IMR-90 (cell line): ENCODE measurements at regions not wholly inside any gene's neighbourhood (a gene's known extent, or its start where the extent isn't known, plus 50 kb on each side); places are given as distances from the start of the nearest gene placed in this dataset.

Source experiments
- ATAC-seq: fragments of 200-7000 bp; cut with Tn5 transposase; 2 replicates; pipeline ENCODE4 v1.9.1; 2020; ENCODE audit warnings: low read depth, mild to moderate bottlenecking, moderate library complexity
- BruUV-seq: library from RNA; stranded (reverse); fragments of 400-500 nt; replicated peaks from 2 replicates; lab custom pipeline; 2021; lab: Mats Ljungman, UMichigan
- CTCF ChIA-PET: fragments of 300-600 bp; formaldehyde crosslinking; extraction: SDS; loops from one replicate; lab custom pipeline; 2021; ENCODE audit warnings: antibody characterized with exemption; lab: Yijun Ruan, JAX
- POLR2A ChIA-PET: fragments of 300-600 bp; sonication (Branson Sonifier 250); formaldehyde crosslinking; loops from one replicate; lab custom pipeline; 2022; ENCODE audit warnings: antibody characterized with exemption; ENCODE audit not compliant: unreplicated experiment; lab: Charles Lee
- DNase-seq: peaks from one replicate; pipeline ENCODE4 v3.0.0; 2013
- H2AFZ ChIP-seq: replicated peaks from 2 replicates; pipeline ENCODE3; 2013; ENCODE audit warnings: low read length, mild to moderate bottlenecking; ENCODE audit not compliant: poor library complexity
- H2AK5ac ChIP-seq: 2 replicates; pipeline ENCODE4 v1.6.1; 2013; ENCODE audit warnings: low read depth, low read length, inconsistent platforms
- H2AK9ac ChIP-seq: replicated peaks from 2 replicates; pipeline ENCODE3; 2013; ENCODE audit warnings: mild to moderate bottlenecking, low read depth, low read length, moderate library complexity; ENCODE audit not compliant: poor library complexity
- H2BK120ac ChIP-seq: 2 replicates; pipeline ENCODE4 v1.6.1; 2013; ENCODE audit warnings: low read depth, low read length, inconsistent platforms
- H2BK15ac ChIP-seq: 3 replicates; pipeline ENCODE4 v1.6.1; 2013; ENCODE audit warnings: low read depth, low read length, inconsistent platforms
- H2BK20ac ChIP-seq: 2 replicates; pipeline ENCODE4 v1.6.1; 2013; ENCODE audit warnings: low read depth, mild to moderate bottlenecking, inconsistent platforms, low read length, moderate library complexity
- H2BK5ac ChIP-seq: 2 replicates; pipeline ENCODE4 v1.6.1; 2013; ENCODE audit warnings: mild to moderate bottlenecking, low read depth, low read length, inconsistent platforms; ENCODE audit not compliant: poor library complexity, severe bottlenecking
- H3K14ac ChIP-seq: replicated peaks from 2 replicates; pipeline ENCODE4 v1.6.1; 2013; ENCODE audit warnings: low read depth, low read length, inconsistent platforms
- H3K18ac ChIP-seq: 2 replicates; pipeline ENCODE4 v1.6.1; 2013; ENCODE audit warnings: low read depth, low read length, control low read depth
- H3K23ac ChIP-seq: 2 replicates; pipeline ENCODE4 v1.6.1; 2013; ENCODE audit warnings: low read depth, low read length, inconsistent platforms
- H3K27ac ChIP-seq: 2 replicates; pipeline ENCODE4 v1.5.1; 2013; ENCODE audit warnings: mild to moderate bottlenecking, control low read depth, low read length; ENCODE audit not compliant: insufficient read depth
- H3K27me3 ChIP-seq: 2 replicates; pipeline ENCODE4 v1.6.1; 2013; ENCODE audit warnings: low read length; ENCODE audit not compliant: control insufficient read depth, insufficient read depth
- H3K36me3 ChIP-seq: 2 replicates; pipeline ENCODE4 v1.6.1; 2013; ENCODE audit warnings: low read length, mixed read lengths; ENCODE audit not compliant: control insufficient read depth, insufficient read depth
- H3K4ac ChIP-seq: 2 replicates; pipeline ENCODE4 v1.6.1; 2013; ENCODE audit warnings: low read depth, low read length, inconsistent platforms
- H3K4me1 ChIP-seq: 2 replicates; pipeline ENCODE4 v1.6.1; 2013; ENCODE audit warnings: low read length, mixed read lengths; ENCODE audit not compliant: control insufficient read depth, insufficient read depth
- H3K4me2 ChIP-seq: 2 replicates; pipeline ENCODE4 v1.6.1; 2013; ENCODE audit warnings: low read depth, mild to moderate bottlenecking, control low read depth, low read length, moderate library complexity
- H3K4me3 ChIP-seq: 2 replicates; pipeline ENCODE4 v1.5.1; 2013; ENCODE audit warnings: low read depth, mild to moderate bottlenecking, control low read depth, low read length, moderate library complexity; ENCODE audit not compliant: insufficient read depth
- H3K56ac ChIP-seq: 2 replicates; pipeline ENCODE4 v1.6.1; 2013; ENCODE audit warnings: low read length, inconsistent platforms; ENCODE audit not compliant: insufficient read depth; ENCODE audit errors: extremely low read depth
- H3K79me1 ChIP-seq, 2 experiments: 2 replicates each; pipeline ENCODE4 v1.6.1; 2013; ENCODE audit warnings: low read length in 2 of 2, inconsistent platforms in 1 of 2, low read depth in 1 of 2
- H3K9ac ChIP-seq: 2 replicates; pipeline ENCODE4 v1.6.1; 2013; ENCODE audit warnings: low read depth, low read length, control low read depth
- H3K9me1 ChIP-seq: 2 replicates; pipeline ENCODE4 v1.6.1; 2013; ENCODE audit warnings: low read length, inconsistent platforms; ENCODE audit not compliant: insufficient read depth
- H3K9me3 ChIP-seq: 2 replicates; pipeline ENCODE4 v1.6.1; 2013; ENCODE audit warnings: low read length; ENCODE audit not compliant: control insufficient read depth, insufficient read depth
- H4K20me1 ChIP-seq: 2 replicates; pipeline ENCODE4 v1.6.1; 2013; ENCODE audit warnings: low read length, inconsistent platforms; ENCODE audit not compliant: insufficient read depth
- H4K5ac ChIP-seq: 2 replicates; pipeline ENCODE4 v1.6.1; 2013; ENCODE audit warnings: mild to moderate bottlenecking, low read depth, low read length, control low read depth
- H4K8ac ChIP-seq, 2 experiments: 2 replicates each; pipeline ENCODE4 v1.6.1; 2013; ENCODE audit warnings: low read depth in 2 of 2, low read length in 2 of 2, control low read depth in 1 of 2, inconsistent platforms in 1 of 2
- H4K91ac ChIP-seq: 2 replicates; pipeline ENCODE4 v1.6.1; 2013; ENCODE audit warnings: low read depth, low read length, inconsistent platforms; ENCODE audit not compliant: insufficient read depth
- BHLHE40 ChIP-seq: fragments of 150-350 bp; IDR thresholded peaks from 2 replicates; pipeline ENCODE4 v1.6.1; 2016; ENCODE audit warnings: mild to moderate bottlenecking, low read depth, low read length
- CEBPB ChIP-seq: IDR thresholded peaks from 2 replicates; pipeline ENCODE4 v1.6.1; 2012; ENCODE audit warnings: low read depth, low read length, improper control_type of control experiment
- CHD1 ChIP-seq: IDR thresholded peaks from 2 replicates; pipeline ENCODE4 v1.6.1; 2012; ENCODE audit warnings: low read depth, low read length, improper control_type of control experiment
- FOS ChIP-seq: fragments of 150-350 bp; IDR thresholded peaks from 2 replicates; pipeline ENCODE4 v1.6.1; 2016; ENCODE audit warnings: low read depth, low read length
- MAFK ChIP-seq: IDR thresholded peaks from 2 replicates; pipeline ENCODE4 v1.6.1; 2012; ENCODE audit warnings: low read depth, low read length, improper control_type of control experiment
- MAZ ChIP-seq: IDR thresholded peaks from 2 replicates; pipeline ENCODE4 v1.6.1; 2012; ENCODE audit warnings: low read depth, mild to moderate bottlenecking, low read length, improper control_type of control experiment, moderate library complexity, borderline replicate concordance
- MXI1 ChIP-seq: IDR thresholded peaks from 2 replicates; pipeline ENCODE4 v1.6.1; 2012; ENCODE audit warnings: low read depth, mild to moderate bottlenecking, low read length, moderate library complexity, borderline replicate concordance
- NFE2L2 ChIP-seq: fragments of 150-350 bp; IDR thresholded peaks from 2 replicates; pipeline ENCODE4 v1.6.1; 2016; ENCODE audit warnings: low read depth, mild to moderate bottlenecking, low read length
- POLR2A ChIP-seq: IDR thresholded peaks from 2 replicates; pipeline ENCODE4 v1.6.1; 2012; ENCODE audit warnings: mild to moderate bottlenecking, low read depth, low read length
- RAD21 ChIP-seq: IDR thresholded peaks from 2 replicates; pipeline ENCODE4 v1.6.1; 2012; ENCODE audit warnings: low read length, improper control_type of control experiment
- RCOR1 ChIP-seq: IDR thresholded peaks from 2 replicates; pipeline ENCODE4 v1.6.1; 2012; ENCODE audit warnings: mild to moderate bottlenecking, low read length, improper control_type of control experiment; ENCODE audit not compliant: insufficient replicate concordance
- RFX5 ChIP-seq: IDR thresholded peaks from 2 replicates; pipeline ENCODE4 v1.8.0; 2012; ENCODE audit warnings: low read depth, mild to moderate bottlenecking, low read length, moderate library complexity
- SMC3 ChIP-seq: fragments of 150-350 bp; IDR thresholded peaks from 2 replicates; pipeline ENCODE4 v1.6.1; 2016; ENCODE audit warnings: low read depth, mild to moderate bottlenecking, antibody characterized with exemption, low read length, moderate library complexity
- dilution Hi-C: fragments of 300-500 bp; cut with HindIII; formaldehyde crosslinking; loops from one replicate; pipeline ENCODE4 v1.14.3; 2018; ENCODE audit warnings: low sequenced_read_pairs; ENCODE audit not compliant: unreplicated experiment
- in situ Hi-C: fragments of 300-500 bp; cut with MboI; formaldehyde crosslinking; loops from 3 replicates; pipeline ENCODE4 v1.14.3; 2019; ENCODE audit warnings: low sequenced_read_pairs, inconsistent platforms, mixed read lengths
- intact Hi-C: fragments of 100-400 bp; cut with micrococcal nuclease; formaldehyde crosslinking; loops from 2 replicates; pipeline ENCODE4 v1.10.0; 2022
- TF ChIP-seq, protein P1 (sequence below): fragments of 150-350 bp; IDR thresholded peaks from 2 replicates; pipeline ENCODE4 v1.6.1; 2017; ENCODE audit warnings: mild to moderate bottlenecking, antibody characterized with exemption, low read length, low read depth
- TF ChIP-seq, protein P2 (sequence below): conservative IDR thresholded peaks from 2 replicates; pipeline ENCODE4 v1.5.1; 2012; ENCODE audit warnings: mild to moderate bottlenecking, low read depth, low read length, improper control_type of control experiment
- TF ChIP-seq, protein P3 (sequence below): fragments of 150-350 bp; IDR thresholded peaks from 2 replicates; pipeline ENCODE4 v1.6.1; 2016; ENCODE audit warnings: low read depth, mild to moderate bottlenecking, low read length, moderate library complexity, borderline replicate concordance

DNA sequence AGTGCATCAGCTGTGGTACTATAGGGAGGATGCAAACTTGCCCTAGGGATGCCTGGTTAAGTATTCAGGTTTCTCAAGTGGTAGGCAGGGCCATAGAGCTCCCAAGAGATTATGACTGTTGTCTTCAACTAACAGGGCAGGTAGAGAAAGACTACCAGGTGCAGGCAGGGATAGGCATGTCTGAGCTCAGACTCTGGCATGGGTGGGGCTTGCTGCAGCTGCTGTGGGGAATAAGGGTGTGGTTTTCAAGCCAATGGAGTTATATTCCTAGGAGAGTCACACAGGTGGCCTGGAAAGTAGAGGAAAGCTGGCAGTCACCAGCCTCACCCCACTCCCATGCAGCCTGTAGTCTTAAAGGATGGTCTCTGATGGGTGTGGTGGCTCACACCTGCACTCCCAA lies 673.4 kb upstream of the ADGRL4 start:
- Histone ChIP-seq H2AK9ac (no peak overlapping the region), H4K20me1 (no peaks in the 10 kb centered on the region), H3K36me3 (no peaks in the 10 kb centered on the region), H3K4me3 (no peak overlapping the region), H4K91ac (no peak overlapping the region), H3K9ac (no peak overlapping the region), H3K18ac (no peak overlapping the region), H3K4me1 (no peaks in the 10 kb centered on the region), H4K8ac (no peak overlapping the region), H3K14ac (no peak overlapping the region), H3K23ac (no peak overlapping the region), H3K4me2 (no peak overlapping the region), H3K9me1 (no peaks in the 10 kb centered on the region), H2BK15ac (no peak overlapping the region), H3K27ac (no peak overlapping the region), H2AK5ac (no peak overlapping the region), H2BK120ac (no peak overlapping the region), H3K79me1 (no peaks in the 10 kb centered on the region), H2BK20ac (no peak overlapping the region), H4K5ac (no peak overlapping the region), H2BK5ac (no peak overlapping the region), H3K27me3 (no peaks in the 10 kb centered on the region), H3K56ac (no peak overlapping the region), H2AFZ (no peak overlapping the region), H3K4ac (no peak overlapping the region), H3K9me3 (no peaks in the 10 kb centered on the region; the same call in 1 of the 2 replicates)
- ATAC-seq, result no peak
- TF ChIP-seq POLR2A (no peak), FOS (no peak), NFE2L2 (no peak), BHLHE40 (no peak), RFX5 (no peak), CEBPB (no peak), MAFK (no peak), MAZ (no peak), MXI1 (no peak), RCOR1 (no peak), RAD21 (no peak), SMC3 (no peak), CHD1 (no peak)
- TF ChIP-seq, protein P1, sequence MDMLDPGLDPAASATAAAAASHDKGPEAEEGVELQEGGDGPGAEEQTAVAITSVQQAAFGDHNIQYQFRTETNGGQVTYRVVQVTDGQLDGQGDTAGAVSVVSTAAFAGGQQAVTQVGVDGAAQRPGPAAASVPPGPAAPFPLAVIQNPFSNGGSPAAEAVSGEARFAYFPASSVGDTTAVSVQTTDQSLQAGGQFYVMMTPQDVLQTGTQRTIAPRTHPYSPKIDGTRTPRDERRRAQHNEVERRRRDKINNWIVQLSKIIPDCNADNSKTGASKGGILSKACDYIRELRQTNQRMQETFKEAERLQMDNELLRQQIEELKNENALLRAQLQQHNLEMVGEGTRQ, result no peak
- TF ChIP-seq, protein P2, sequence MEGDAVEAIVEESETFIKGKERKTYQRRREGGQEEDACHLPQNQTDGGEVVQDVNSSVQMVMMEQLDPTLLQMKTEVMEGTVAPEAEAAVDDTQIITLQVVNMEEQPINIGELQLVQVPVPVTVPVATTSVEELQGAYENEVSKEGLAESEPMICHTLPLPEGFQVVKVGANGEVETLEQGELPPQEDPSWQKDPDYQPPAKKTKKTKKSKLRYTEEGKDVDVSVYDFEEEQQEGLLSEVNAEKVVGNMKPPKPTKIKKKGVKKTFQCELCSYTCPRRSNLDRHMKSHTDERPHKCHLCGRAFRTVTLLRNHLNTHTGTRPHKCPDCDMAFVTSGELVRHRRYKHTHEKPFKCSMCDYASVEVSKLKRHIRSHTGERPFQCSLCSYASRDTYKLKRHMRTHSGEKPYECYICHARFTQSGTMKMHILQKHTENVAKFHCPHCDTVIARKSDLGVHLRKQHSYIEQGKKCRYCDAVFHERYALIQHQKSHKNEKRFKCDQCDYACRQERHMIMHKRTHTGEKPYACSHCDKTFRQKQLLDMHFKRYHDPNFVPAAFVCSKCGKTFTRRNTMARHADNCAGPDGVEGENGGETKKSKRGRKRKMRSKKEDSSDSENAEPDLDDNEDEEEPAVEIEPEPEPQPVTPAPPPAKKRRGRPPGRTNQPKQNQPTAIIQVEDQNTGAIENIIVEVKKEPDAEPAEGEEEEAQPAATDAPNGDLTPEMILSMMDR, result no peak
- TF ChIP-seq, protein P3, sequence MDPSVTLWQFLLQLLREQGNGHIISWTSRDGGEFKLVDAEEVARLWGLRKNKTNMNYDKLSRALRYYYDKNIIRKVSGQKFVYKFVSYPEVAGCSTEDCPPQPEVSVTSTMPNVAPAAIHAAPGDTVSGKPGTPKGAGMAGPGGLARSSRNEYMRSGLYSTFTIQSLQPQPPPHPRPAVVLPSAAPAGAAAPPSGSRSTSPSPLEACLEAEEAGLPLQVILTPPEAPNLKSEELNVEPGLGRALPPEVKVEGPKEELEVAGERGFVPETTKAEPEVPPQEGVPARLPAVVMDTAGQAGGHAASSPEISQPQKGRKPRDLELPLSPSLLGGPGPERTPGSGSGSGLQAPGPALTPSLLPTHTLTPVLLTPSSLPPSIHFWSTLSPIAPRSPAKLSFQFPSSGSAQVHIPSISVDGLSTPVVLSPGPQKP, result no peak
- in situ Hi-C loops (no loop called here), dilution Hi-C loops (no loop called here), intact Hi-C loops (no loop called here)
- POLR2A ChIA-PET, result no interaction called here
- no peak for DNase-seq
- no TSS peak for BruUV-seq
- CTCF ChIA-PET, result no interaction called here
